DOHH2 (cell line): ENCODE measurements at regions not wholly inside any gene's neighbourhood (a gene's known extent, or its start where the extent isn't known, plus 50 kb on each side); places are given as distances from the start of the nearest gene placed in this dataset.

ENCODE experiments used
- CTCF ChIP-seq: fragments of 200-600 bp; sonication (generic); IDR thresholded peaks from one replicate; pipeline ENCODE4 v1.5.1; 2014; ENCODE audit warnings: antibody characterized with exemption, mild to moderate bottlenecking, low read depth, low read length; ENCODE audit not compliant: poor library complexity, severe bottlenecking
- EZH2phosphoT487 ChIP-seq: fragments of 200-600 bp; sonication (generic); IDR thresholded peaks from 2 replicates; pipeline ENCODE4 v1.6.1; 2017; ENCODE audit warnings: borderline replicate concordance, mild to moderate bottlenecking, antibody characterized with exemption, low read length, moderate library complexity, mixed read lengths

GRCh38 chr10:109426987-109427386 lies 496.3 kb downstream of the XPNPEP1 start:
- TF ChIP-seq CTCF, result no peak
- no peak for TF ChIP-seq EZH2phosphoT487
